Endothelial cell of umbilical vein (primary cell): ENCODE measurements at regions not wholly inside any gene's neighbourhood (a gene's known extent, or its start where the extent isn't known, plus 50 kb on each side); places are given as distances from the start of the nearest gene placed in this dataset.

ENCODE experiments used
- BruUV-seq: library from RNA; stranded (reverse); fragments of 400-500 nt; replicated peaks from 2 replicates; lab custom pipeline; 2021; lab: Mats Ljungman, UMichigan
- CTCF ChIA-PET: fragments of 300-600, 350-600 bp; sonication (Branson Sonifier 250); formaldehyde crosslinking; loops from one replicate; lab custom pipeline; 2021; ENCODE audit warnings: antibody characterized with exemption, inconsistent platforms; lab: Charles Lee
- POLR2A ChIA-PET: fragments of 300-600, 350-600 bp; sonication (Branson Sonifier 250); formaldehyde crosslinking; loops from one replicate; lab custom pipeline; 2021; ENCODE audit warnings: antibody characterized with exemption, inconsistent platforms; lab: Charles Lee
- DNase-seq: peaks from one replicate; pipeline ENCODE4 v3.0.0-alpha.2; 2011; ENCODE audit warnings: low read depth, low spot score
- FAIRE-seq: peaks from 2 replicates; lab custom pipeline; 2011; peaks lifted over from hg19 to GRCh38; lab: Jason Lieb, UNC
- H2AFZ ChIP-seq: 2 replicates; pipeline ENCODE4 v1.6.0; 2012; ENCODE audit warnings: low read depth, low read length, control low read depth, inconsistent platforms
- H3K27ac ChIP-seq: 2 replicates; pipeline ENCODE4 v1.5.1; 2011; ENCODE audit warnings: low read depth, mild to moderate bottlenecking, control low read depth, low read length, moderate library complexity; ENCODE audit not compliant: insufficient read depth
- H3K27me3 ChIP-seq, 2 experiments: 2 replicates each; pipeline versions ENCODE4 v1.6.0 to v1.6.1; 2011; ENCODE audit warnings: low read length in 2 of 2, mixed read lengths in 1 of 2; ENCODE audit not compliant: control insufficient read depth in 2 of 2, insufficient read depth in 2 of 2
- H3K36me3 ChIP-seq, 2 experiments: 2 replicates in 1 of 2; 3 replicates in 1 of 2; pipeline ENCODE4 v1.5.1; 2011; ENCODE audit warnings: low read length in 2 of 2, mild to moderate bottlenecking in 1 of 2, moderate library complexity in 1 of 2; ENCODE audit not compliant: control insufficient read depth in 2 of 2, insufficient read depth in 2 of 2; ENCODE audit errors: extremely low read depth in 1 of 2
- H3K4me1 ChIP-seq: 3 replicates; pipeline ENCODE4 v1.5.1; 2011; ENCODE audit warnings: mild to moderate bottlenecking, low read length; ENCODE audit not compliant: control insufficient read depth, insufficient read depth; ENCODE audit errors: extremely low read depth
- H3K4me2 ChIP-seq: 2 replicates; pipeline ENCODE4 v1.6.1; 2011; ENCODE audit warnings: low read length, control low read depth, mixed read lengths; ENCODE audit not compliant: insufficient read depth
- H3K4me3 ChIP-seq, 3 experiments: fragments of 200-600 bp in 1 of 3; sonication (generic), shearing (Covaris generic) in 1 of 3; replicated peaks in 1 of 3; 2 replicates each; pipeline ENCODE4 v1.5.1; 2011 to 2016; ENCODE audit warnings: control low read depth in 3 of 3, low read length in 3 of 3, mild to moderate bottlenecking in 2 of 3, inconsistent platforms in 1 of 3, low read depth in 1 of 3, moderate library complexity in 1 of 3; ENCODE audit not compliant: insufficient read depth in 1 of 3
- H3K79me2 ChIP-seq: 2 replicates; pipeline ENCODE4 v1.6.0; 2012; ENCODE audit warnings: low read length, inconsistent platforms; ENCODE audit not compliant: control insufficient read depth, insufficient read depth
- H3K9ac ChIP-seq: replicated peaks from 2 replicates; pipeline ENCODE3; 2011; ENCODE audit warnings: low read length, control low read depth; ENCODE audit not compliant: insufficient read depth; ENCODE audit errors: extremely low read depth
- H3K9me1 ChIP-seq: replicated peaks from 3 replicates; pipeline ENCODE4 v1.6.0; 2011; ENCODE audit warnings: mild to moderate bottlenecking, low read length; ENCODE audit not compliant: control insufficient read depth, insufficient read depth; ENCODE audit errors: extremely low read depth
- H3K9me3 ChIP-seq: replicated peaks from 2 replicates; pipeline ENCODE4 v1.5.1; 2012; ENCODE audit warnings: low read length, inconsistent platforms; ENCODE audit not compliant: control insufficient read depth, insufficient read depth
- H4K20me1 ChIP-seq: replicated peaks from 2 replicates; pipeline ENCODE3; 2011; ENCODE audit warnings: mild to moderate bottlenecking, low read length; ENCODE audit not compliant: control insufficient read depth, insufficient read depth; ENCODE audit errors: extremely low read depth
- EZH2 ChIP-seq: IDR thresholded peaks from 2 replicates; pipeline ENCODE4 v1.6.1; 2012; ENCODE audit warnings: borderline replicate concordance, low read depth, mild to moderate bottlenecking, moderate library complexity, low read length, inconsistent platforms; ENCODE audit not compliant: severe bottlenecking
- FOS ChIP-seq: IDR thresholded peaks from 2 replicates; pipeline ENCODE4 v1.6.1; 2011; ENCODE audit warnings: mild to moderate bottlenecking, low read length, moderate library complexity, borderline replicate concordance; ENCODE audit not compliant: insufficient read depth
- GATA2 ChIP-seq: IDR thresholded peaks from 2 replicates; pipeline ENCODE4 v1.7.0; 2011; ENCODE audit warnings: low read depth, mild to moderate bottlenecking, moderate library complexity, mixed read lengths, low read length; ENCODE audit not compliant: insufficient read length, insufficient read depth
- JUN ChIP-seq: IDR thresholded peaks from 2 replicates; pipeline ENCODE4 v1.6.1; 2011; ENCODE audit warnings: borderline replicate concordance, low read depth; ENCODE audit not compliant: insufficient read length, insufficient read depth
- MYC ChIP-seq: IDR thresholded peaks from one replicate; pipeline ENCODE4 v1.6.1; 2011; ENCODE audit warnings: mild to moderate bottlenecking, low read depth, low read length
- POLR2AphosphoS5 ChIP-seq: IDR thresholded peaks from 2 replicates; pipeline ENCODE4 v1.6.1; 2012; ENCODE audit warnings: low read depth, mild to moderate bottlenecking, control low read depth, low read length, moderate library complexity; ENCODE audit not compliant: insufficient read depth
- dilution Hi-C: fragments of 300-500 bp; cut with MboI; formaldehyde crosslinking; loops from one replicate; pipeline ENCODE4 v1.15.0; 2019; ENCODE audit warnings: low sequenced_read_pairs; ENCODE audit not compliant: extremely low pct_ligation_motif_present
- intact Hi-C: fragments of 100-400 bp; cut with micrococcal nuclease; formaldehyde crosslinking; loops from one replicate; pipeline ENCODE4 v1.10.0; 2022
- TF ChIP-seq, protein P1 (sequence below), 2 donors: IDR thresholded peaks; 1 replicate in 1 of 2; 2 replicates in 1 of 2; pipeline ENCODE4 v1.5.1; 2011; ENCODE audit warnings: low read length in 2 of 2, mild to moderate bottlenecking in 2 of 2, moderate library complexity in 2 of 2, control low read depth in 1 of 2, inconsistent platforms in 1 of 2, low read depth in 1 of 2; ENCODE audit not compliant: insufficient read depth in 1 of 2; ENCODE audit errors: extremely low read depth in 1 of 2
- TF ChIP-seq, protein P2 (sequence below): IDR thresholded peaks from 2 replicates; pipeline ENCODE4 v1.6.1; 2011; ENCODE audit not compliant: insufficient read depth, insufficient read length

DNA sequence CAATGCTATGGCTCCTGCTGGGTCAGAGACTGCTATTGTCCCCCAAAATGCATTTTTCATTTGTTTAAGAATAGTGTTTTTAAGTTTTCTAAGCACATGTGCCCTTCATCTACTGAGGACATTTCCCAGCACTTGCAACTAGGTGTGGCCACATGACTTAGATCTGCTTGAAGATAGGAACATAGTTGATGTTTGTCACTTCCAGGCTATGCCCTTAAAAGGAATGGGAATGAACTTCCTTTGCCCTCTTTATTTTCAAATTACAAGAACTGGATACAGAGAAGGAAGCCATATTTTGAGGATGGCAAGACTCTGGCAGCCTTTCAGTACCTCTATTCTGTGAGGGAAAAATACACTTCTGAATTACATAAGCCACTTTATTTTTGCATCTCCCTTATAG is 203.0 kb upstream of the TFAP2D start:
- TF ChIP-seq EZH2 (no peak), MYC (no peak), FOS (no peak), POLR2AphosphoS5 (no peak), JUN (no peak), GATA2 (no peak)
- TF ChIP-seq, protein P1, sequence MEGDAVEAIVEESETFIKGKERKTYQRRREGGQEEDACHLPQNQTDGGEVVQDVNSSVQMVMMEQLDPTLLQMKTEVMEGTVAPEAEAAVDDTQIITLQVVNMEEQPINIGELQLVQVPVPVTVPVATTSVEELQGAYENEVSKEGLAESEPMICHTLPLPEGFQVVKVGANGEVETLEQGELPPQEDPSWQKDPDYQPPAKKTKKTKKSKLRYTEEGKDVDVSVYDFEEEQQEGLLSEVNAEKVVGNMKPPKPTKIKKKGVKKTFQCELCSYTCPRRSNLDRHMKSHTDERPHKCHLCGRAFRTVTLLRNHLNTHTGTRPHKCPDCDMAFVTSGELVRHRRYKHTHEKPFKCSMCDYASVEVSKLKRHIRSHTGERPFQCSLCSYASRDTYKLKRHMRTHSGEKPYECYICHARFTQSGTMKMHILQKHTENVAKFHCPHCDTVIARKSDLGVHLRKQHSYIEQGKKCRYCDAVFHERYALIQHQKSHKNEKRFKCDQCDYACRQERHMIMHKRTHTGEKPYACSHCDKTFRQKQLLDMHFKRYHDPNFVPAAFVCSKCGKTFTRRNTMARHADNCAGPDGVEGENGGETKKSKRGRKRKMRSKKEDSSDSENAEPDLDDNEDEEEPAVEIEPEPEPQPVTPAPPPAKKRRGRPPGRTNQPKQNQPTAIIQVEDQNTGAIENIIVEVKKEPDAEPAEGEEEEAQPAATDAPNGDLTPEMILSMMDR (IDR thresholded peaks at IDR 0.05; ENCODE audit: extremely low read depth in 1 of 2, insufficient read depth in 1 of 2, low read depth in 1 of 2, low read length in 2 of 2) = no peak
- TF ChIP-seq, protein P2, sequence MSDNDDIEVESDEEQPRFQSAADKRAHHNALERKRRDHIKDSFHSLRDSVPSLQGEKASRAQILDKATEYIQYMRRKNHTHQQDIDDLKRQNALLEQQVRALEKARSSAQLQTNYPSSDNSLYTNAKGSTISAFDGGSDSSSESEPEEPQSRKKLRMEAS = no peak
- DNase-seq (no peak), FAIRE-seq (no peak)
- H3K36me3 ChIP-seq = no peaks in the 10 kb centered on the region
- no peaks in the 10 kb centered on the region for H4K20me1 ChIP-seq
- no peak overlapping the region for H2AFZ ChIP-seq
- no peaks in the 10 kb centered on the region for H3K4me1 ChIP-seq
- intact Hi-C loops (no loop called here), dilution Hi-C loops (no loop called here)
- H3K4me3 ChIP-seq = no peak overlapping the region
- ChIA-PET POLR2A (no interaction called here), CTCF (no interaction called here)
- BruUV-seq = no TSS peak
- H3K9me1 ChIP-seq = no peaks in the 10 kb centered on the region
- no peak overlapping the region for H3K4me2 ChIP-seq
- H3K27ac ChIP-seq = no peak overlapping the region
- H3K27me3 ChIP-seq = no peaks in the 10 kb centered on the region
- H3K9me3 ChIP-seq = no peaks in the 10 kb centered on the region
- H3K79me2 ChIP-seq = no peaks in the 10 kb centered on the region
- H3K9ac ChIP-seq = no peak overlapping the region
